Limb (tissue), 2 donors: ENCODE measurements at regions not wholly inside any gene's neighbourhood (a gene's known extent, or its start where the extent isn't known, plus 50 kb on each side); places are given as distances from the start of the nearest gene placed in this dataset.
"Not testable (repeated sequence)": the region's sequence is repeated elsewhere in the genome, so short reads cannot be mapped to it uniquely, and the experiment has no call there.

Experiments used
- DNase-seq, 2 donors: peaks; one replicate each; pipeline ENCODE4 v3.0.0-alpha.2; 2016; ENCODE audit errors: extremely low spot score in 2 of 2

GRCh38 chr6:80938131-80938530, 814.4 kb downstream of the TENT5A start:
- DNase-seq, result no peak

GRCh38 chr6:80932359-80932758, 820.1 kb downstream of the TENT5A start:
- DNase-seq, result no peak

GRCh38 chr6:80930376-80930775, 822.1 kb downstream of the TENT5A start:
- no peak for DNase-seq

- no peak for DNase-seq
These were observed 817.3 kb downstream of the BCKDHB start for GRCh38 chr6:80923816-80924215.

- DNase-seq, result no peak
These were observed 816.5 kb downstream of the BCKDHB start for GRCh38 chr6:80922916-80923455.

GRCh38 chr6:80921861-80922460, 815.5 kb downstream of the BCKDHB start:
- peak in 1 of 2 donors; percentile 52 for DNase-seq

- no peak for DNase-seq
These were observed 801.4 kb downstream of the BCKDHB start for GRCh38 chr6:80907831-80908230.

- DNase-seq, result no peak
These were observed 797.2 kb downstream of the BCKDHB start for GRCh38 chr6:80903711-80904110.

- no peak for DNase-seq
These were observed 780.0 kb downstream of the BCKDHB start for GRCh38 chr6:80886475-80886874.

- DNase-seq, result no peak
These were observed 766.5 kb downstream of the BCKDHB start for GRCh38 chr6:80872951-80873308.

- DNase-seq, result peak; percentile 27 to 36
These were observed 765.9 kb downstream of the BCKDHB start for GRCh38 chr6:80872199-80872950.

GRCh38 chr6:80862756-80863155, 756.3 kb downstream of the BCKDHB start:
- DNase-seq, result no peak

- DNase-seq, result no peak
These were observed 753.6 kb downstream of the BCKDHB start for GRCh38 chr6:80860107-80860506.

- not testable (repeated sequence) for DNase-seq
These were observed 741.5 kb downstream of the BCKDHB start for GRCh38 chr6:80847973-80848372.

- no peak for DNase-seq
These were observed 725.9 kb downstream of the BCKDHB start for GRCh38 chr6:80832337-80832736.

GRCh38 chr6:80793411-80793810, 686.9 kb downstream of the BCKDHB start:
- DNase-seq, result no peak

- no peak for DNase-seq
These were observed 685.7 kb downstream of the BCKDHB start for GRCh38 chr6:80792151-80792550.

GRCh38 chr6:80789912-80790570, 683.6 kb downstream of the BCKDHB start:
- DNase-seq, result peak in 1 of 2 donors; percentile 25

GRCh38 chr6:80783271-80783670, 676.8 kb downstream of the BCKDHB start:
- DNase-seq, result not testable (repeated sequence)

GRCh38 chr6:80771941-80772340, 665.5 kb downstream of the BCKDHB start:
- peak; percentile 23 to 32 for DNase-seq

- DNase-seq, result no peak
These were observed 662.6 kb downstream of the BCKDHB start for GRCh38 chr6:80769106-80769505.

- no peak for DNase-seq
These were observed 661.3 kb downstream of the BCKDHB start for GRCh38 chr6:80767808-80768207.
